SK-N-SH treated with all-trans-retinoic acid at 6 μM for 48 hours (cell line): ENCODE measurements at regions not wholly inside any gene's neighbourhood (a gene's known extent, or its start where the extent isn't known, plus 50 kb on each side); places are given as distances from the start of the nearest gene placed in this dataset.

Source experiments
- ATAC-seq: fragments of 200-7000 bp; cut with Tn5 transposase; 3 replicates; pipeline ENCODE4 v1.9.1; 2020; ENCODE audit warnings: mild to moderate bottlenecking, moderate library complexity
- ARNTL ChIP-seq: fragments of 450-650 bp; formaldehyde crosslinking; IDR thresholded peaks from 2 replicates; pipeline ENCODE4 v1.5.0; 2020; ENCODE audit warnings: low read depth, mild to moderate bottlenecking, moderate library complexity, borderline replicate concordance
- BACH2 ChIP-seq: fragments of 250-450 bp; sonication (Bioruptor Pico); IDR thresholded peaks from 2 replicates; pipeline ENCODE4 v1.9.0; 2021; ENCODE audit warnings: mild to moderate bottlenecking, borderline replicate concordance
- CSDC2 ChIP-seq: fragments of 250-450 bp; sonication (Bioruptor Pico); IDR thresholded peaks from 2 replicates; pipeline ENCODE4 v1.5.0; 2020; ENCODE audit warnings: mild to moderate bottlenecking, moderate library complexity
- GLIS3 ChIP-seq: fragments of 250-450 bp; sonication (Bioruptor Pico); IDR thresholded peaks from 2 replicates; pipeline ENCODE4 v1.5.0; 2020; ENCODE audit warnings: mild to moderate bottlenecking, moderate library complexity
- ISL1 ChIP-seq: fragments of 250-450 bp; sonication (Bioruptor Pico); IDR thresholded peaks from 2 replicates; pipeline ENCODE4 v2.1.2; 2022; ENCODE audit warnings: mild to moderate bottlenecking, moderate library complexity
- OSR1 ChIP-seq: fragments of 250-450 bp; sonication (Bioruptor Pico); IDR thresholded peaks from 2 replicates; pipeline ENCODE4 v1.8.0; 2022; ENCODE audit warnings: moderate library complexity, mild to moderate bottlenecking, inconsistent platforms
- PPARA ChIP-seq: fragments of 250-450 bp; sonication (Bioruptor Pico); IDR thresholded peaks from 2 replicates; pipeline ENCODE4 v1.5.0; 2020; ENCODE audit warnings: mild to moderate bottlenecking, borderline replicate concordance
- RARB ChIP-seq: fragments of 250-450 bp; sonication (Bioruptor Pico); IDR thresholded peaks from 2 replicates; pipeline ENCODE4 v1.8.0; 2021; ENCODE audit warnings: mild to moderate bottlenecking, moderate library complexity
- TCF4 ChIP-seq: fragments of 250-450 bp; sonication (Bioruptor Pico); IDR thresholded peaks from 2 replicates; pipeline ENCODE4 v1.8.0; 2021; ENCODE audit warnings: mild to moderate bottlenecking, moderate library complexity, borderline replicate concordance
- TOX ChIP-seq: fragments of 250-450 bp; sonication (Bioruptor Pico); IDR thresholded peaks from 2 replicates; pipeline ENCODE4 v1.8.0; 2021; ENCODE audit warnings: mild to moderate bottlenecking, moderate library complexity, borderline replicate concordance
- ZC3H10 ChIP-seq: fragments of 250-450 bp; sonication (Bioruptor Pico); IDR thresholded peaks from 2 replicates; pipeline ENCODE4 v1.5.1; 2021; ENCODE audit warnings: mild to moderate bottlenecking, moderate library complexity
- ZFP30 ChIP-seq: fragments of 450-650 bp; formaldehyde crosslinking; IDR thresholded peaks from 2 replicates; pipeline ENCODE4 v1.5.0; 2022; ENCODE audit warnings: mild to moderate bottlenecking, moderate library complexity
- ZNF565 ChIP-seq: fragments of 450-650 bp; formaldehyde crosslinking; conservative IDR thresholded peaks from 2 replicates; pipeline ENCODE4 v1.5.0; 2020; ENCODE audit warnings: low read depth, mild to moderate bottlenecking, moderate library complexity
- ZNF70 ChIP-seq: fragments of 450-650 bp; formaldehyde crosslinking; IDR thresholded peaks from 2 replicates; pipeline ENCODE4 v1.5.0; 2020; ENCODE audit warnings: mild to moderate bottlenecking, moderate library complexity
- ZNF8 ChIP-seq: fragments of 450-650 bp; formaldehyde crosslinking; IDR thresholded peaks from 2 replicates; pipeline ENCODE4 v1.5.0; 2020; ENCODE audit warnings: mild to moderate bottlenecking, moderate library complexity
- TF ChIP-seq, protein P1 (sequence below): fragments of 250-450 bp; sonication (Bioruptor Pico); IDR thresholded peaks from 2 replicates; pipeline ENCODE4 v1.5.0; 2020; ENCODE audit warnings: mild to moderate bottlenecking, moderate library complexity
- TF ChIP-seq, protein P2 (sequence below): fragments of 250-450 bp; sonication (Bioruptor Pico); IDR thresholded peaks from 2 replicates; pipeline ENCODE4 v1.8.0; 2020; ENCODE audit warnings: mild to moderate bottlenecking, moderate library complexity, borderline replicate concordance
- TF ChIP-seq, protein P3 (sequence below): fragments of 250-450 bp; sonication (Bioruptor Pico); IDR thresholded peaks from 2 replicates; pipeline ENCODE4 v1.8.0; 2021; ENCODE audit warnings: low read depth, mild to moderate bottlenecking, moderate library complexity, borderline replicate concordance
- TF ChIP-seq, protein P4 (sequence below): fragments of 250-450 bp; sonication (Bioruptor Pico); IDR thresholded peaks from 2 replicates; pipeline ENCODE4 v1.5.1; 2020; ENCODE audit warnings: low read depth, mild to moderate bottlenecking, moderate library complexity
- TF ChIP-seq, protein P5 (sequence below): fragments of 250-450 bp; sonication (Bioruptor Pico); IDR thresholded peaks from 2 replicates; pipeline ENCODE4 v1.5.1; 2021; ENCODE audit warnings: mild to moderate bottlenecking, moderate library complexity

DNA sequence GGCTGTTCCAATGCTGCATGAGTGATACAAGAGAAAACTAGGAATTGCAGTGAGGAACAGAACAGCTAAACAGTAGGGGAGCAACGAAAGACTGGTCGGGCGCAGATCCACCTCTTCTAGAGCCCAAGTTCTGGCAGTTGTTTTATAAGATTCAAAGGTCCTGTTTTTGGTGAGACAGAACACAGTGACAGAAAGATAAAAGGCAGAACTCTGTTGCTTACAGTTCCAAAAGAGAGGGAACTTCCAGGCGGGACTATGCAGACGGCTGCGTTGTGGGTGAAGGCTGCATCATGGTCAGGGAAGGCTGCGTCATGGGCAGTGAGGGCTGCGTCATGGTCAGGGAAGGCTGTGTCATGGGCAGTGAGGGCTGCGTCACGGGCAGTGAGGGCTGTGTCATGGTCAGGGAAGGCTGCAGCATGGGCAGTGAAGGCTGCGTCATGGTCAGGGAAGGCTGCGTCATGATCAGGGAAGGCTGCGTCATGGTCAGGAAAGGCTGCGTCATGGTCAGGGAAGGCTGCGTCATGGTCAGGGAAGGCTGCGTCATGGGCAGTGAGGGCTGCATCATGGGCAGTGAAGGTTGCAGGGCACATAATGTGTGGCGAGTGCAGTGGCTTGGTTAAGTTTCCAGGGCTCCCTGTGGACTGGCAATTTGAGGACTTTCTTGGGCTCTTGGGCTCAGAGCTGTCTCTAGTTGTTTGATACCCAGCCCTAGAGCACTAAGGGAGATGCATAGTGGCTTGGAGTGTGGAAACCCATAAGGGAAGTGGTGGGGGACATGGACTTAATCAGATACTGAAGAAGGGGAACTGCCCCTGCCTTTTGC, 619.9 kb downstream of the AACS start (continued):
- TF ChIP-seq, protein P1, sequence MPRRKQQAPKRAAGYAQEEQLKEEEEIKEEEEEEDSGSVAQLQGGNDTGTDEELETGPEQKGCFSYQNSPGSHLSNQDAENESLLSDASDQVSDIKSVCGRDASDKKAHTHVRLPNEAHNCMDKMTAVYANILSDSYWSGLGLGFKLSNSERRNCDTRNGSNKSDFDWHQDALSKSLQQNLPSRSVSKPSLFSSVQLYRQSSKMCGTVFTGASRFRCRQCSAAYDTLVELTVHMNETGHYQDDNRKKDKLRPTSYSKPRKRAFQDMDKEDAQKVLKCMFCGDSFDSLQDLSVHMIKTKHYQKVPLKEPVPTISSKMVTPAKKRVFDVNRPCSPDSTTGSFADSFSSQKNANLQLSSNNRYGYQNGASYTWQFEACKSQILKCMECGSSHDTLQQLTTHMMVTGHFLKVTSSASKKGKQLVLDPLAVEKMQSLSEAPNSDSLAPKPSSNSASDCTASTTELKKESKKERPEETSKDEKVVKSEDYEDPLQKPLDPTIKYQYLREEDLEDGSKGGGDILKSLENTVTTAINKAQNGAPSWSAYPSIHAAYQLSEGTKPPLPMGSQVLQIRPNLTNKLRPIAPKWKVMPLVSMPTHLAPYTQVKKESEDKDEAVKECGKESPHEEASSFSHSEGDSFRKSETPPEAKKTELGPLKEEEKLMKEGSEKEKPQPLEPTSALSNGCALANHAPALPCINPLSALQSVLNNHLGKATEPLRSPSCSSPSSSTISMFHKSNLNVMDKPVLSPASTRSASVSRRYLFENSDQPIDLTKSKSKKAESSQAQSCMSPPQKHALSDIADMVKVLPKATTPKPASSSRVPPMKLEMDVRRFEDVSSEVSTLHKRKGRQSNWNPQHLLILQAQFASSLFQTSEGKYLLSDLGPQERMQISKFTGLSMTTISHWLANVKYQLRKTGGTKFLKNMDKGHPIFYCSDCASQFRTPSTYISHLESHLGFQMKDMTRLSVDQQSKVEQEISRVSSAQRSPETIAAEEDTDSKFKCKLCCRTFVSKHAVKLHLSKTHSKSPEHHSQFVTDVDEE (CRISPR knock-in tag) = no peak
- TF ChIP-seq OSR1 (CRISPR knock-in tag) = no peak
- no peak for TF ChIP-seq ZFP30
- TF ChIP-seq, protein P2, sequence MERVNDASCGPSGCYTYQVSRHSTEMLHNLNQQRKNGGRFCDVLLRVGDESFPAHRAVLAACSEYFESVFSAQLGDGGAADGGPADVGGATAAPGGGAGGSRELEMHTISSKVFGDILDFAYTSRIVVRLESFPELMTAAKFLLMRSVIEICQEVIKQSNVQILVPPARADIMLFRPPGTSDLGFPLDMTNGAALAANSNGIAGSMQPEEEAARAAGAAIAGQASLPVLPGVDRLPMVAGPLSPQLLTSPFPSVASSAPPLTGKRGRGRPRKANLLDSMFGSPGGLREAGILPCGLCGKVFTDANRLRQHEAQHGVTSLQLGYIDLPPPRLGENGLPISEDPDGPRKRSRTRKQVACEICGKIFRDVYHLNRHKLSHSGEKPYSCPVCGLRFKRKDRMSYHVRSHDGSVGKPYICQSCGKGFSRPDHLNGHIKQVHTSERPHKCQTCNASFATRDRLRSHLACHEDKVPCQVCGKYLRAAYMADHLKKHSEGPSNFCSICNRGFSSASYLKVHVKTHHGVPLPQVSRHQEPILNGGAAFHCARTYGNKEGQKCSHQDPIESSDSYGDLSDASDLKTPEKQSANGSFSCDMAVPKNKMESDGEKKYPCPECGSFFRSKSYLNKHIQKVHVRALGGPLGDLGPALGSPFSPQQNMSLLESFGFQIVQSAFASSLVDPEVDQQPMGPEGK (CRISPR knock-in tag) = no peak
- no peak for TF ChIP-seq GLIS3 (CRISPR knock-in tag)

DNA sequence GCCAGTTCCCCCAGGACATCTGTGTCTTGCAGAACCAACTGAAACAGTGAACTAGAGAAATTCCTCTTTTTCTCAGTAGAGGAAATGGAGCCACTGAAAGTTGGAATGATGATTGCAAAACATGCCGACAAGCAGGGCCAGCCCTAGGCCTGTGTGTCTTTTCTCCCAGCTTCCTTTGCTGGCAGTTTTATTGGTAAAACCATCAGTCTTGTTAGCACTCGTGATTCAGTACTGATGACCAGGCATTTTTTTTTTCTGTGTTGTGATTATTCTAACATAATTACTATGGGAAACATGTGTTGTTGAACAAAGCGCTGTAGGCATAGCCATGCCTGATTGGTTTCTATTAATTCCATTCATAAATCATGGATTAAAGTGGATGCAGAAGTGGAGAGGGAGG, 620.7 kb downstream of the AACS start:
- no peak for ATAC-seq

DNA sequence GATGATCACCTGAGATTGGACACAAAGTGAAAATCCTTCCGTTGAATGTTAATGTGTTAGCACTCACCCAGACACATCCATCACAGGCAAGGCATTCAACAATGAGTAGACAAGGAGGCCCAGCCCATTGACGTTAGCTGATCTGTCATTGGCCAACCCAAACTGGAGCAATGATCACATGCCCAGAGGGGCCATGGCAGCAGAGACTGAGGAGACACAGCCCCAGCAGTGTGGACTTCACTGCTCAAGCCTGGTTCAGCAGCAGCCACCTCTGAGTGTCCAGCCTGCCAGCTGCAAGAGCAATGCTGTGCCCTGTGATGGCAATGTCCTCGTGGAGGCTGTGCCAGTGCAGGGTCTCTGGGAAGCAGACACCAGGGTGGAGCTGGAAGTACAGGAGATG, 622.2 kb downstream of the AACS start:
- ATAC-seq = no peak
- TF ChIP-seq, protein P1 (CRISPR knock-in tag) = no peak
- TF ChIP-seq, protein P3, sequence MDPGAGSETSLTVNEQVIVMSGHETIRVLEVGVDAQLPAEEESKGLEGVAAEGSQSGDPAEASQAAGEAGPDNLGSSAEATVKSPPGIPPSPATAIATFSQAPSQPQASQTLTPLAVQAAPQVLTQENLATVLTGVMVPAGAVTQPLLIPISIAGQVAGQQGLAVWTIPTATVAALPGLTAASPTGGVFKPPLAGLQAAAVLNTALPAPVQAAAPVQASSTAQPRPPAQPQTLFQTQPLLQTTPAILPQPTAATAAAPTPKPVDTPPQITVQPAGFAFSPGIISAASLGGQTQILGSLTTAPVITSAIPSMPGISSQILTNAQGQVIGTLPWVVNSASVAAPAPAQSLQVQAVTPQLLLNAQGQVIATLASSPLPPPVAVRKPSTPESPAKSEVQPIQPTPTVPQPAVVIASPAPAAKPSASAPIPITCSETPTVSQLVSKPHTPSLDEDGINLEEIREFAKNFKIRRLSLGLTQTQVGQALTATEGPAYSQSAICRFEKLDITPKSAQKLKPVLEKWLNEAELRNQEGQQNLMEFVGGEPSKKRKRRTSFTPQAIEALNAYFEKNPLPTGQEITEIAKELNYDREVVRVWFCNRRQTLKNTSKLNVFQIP = no peak
- TF ChIP-seq, protein P4, sequence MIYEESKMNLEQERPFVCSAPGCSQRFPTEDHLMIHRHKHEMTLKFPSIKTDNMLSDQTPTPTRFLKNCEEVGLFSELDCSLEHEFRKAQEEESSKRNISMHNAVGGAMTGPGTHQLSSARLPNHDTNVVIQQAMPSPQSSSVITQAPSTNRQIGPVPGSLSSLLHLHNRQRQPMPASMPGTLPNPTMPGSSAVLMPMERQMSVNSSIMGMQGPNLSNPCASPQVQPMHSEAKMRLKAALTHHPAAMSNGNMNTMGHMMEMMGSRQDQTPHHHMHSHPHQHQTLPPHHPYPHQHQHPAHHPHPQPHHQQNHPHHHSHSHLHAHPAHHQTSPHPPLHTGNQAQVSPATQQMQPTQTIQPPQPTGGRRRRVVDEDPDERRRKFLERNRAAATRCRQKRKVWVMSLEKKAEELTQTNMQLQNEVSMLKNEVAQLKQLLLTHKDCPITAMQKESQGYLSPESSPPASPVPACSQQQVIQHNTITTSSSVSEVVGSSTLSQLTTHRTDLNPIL (CRISPR knock-in tag) = no peak
- TF ChIP-seq OSR1 (CRISPR knock-in tag) = no peak
- no peak for TF ChIP-seq RARB (CRISPR knock-in tag)
- TF ChIP-seq CSDC2 (CRISPR knock-in tag) = no peak
- TF ChIP-seq, protein P2 (CRISPR knock-in tag) = no peak
- no peak for TF ChIP-seq ZNF565
- TF ChIP-seq, protein P5, sequence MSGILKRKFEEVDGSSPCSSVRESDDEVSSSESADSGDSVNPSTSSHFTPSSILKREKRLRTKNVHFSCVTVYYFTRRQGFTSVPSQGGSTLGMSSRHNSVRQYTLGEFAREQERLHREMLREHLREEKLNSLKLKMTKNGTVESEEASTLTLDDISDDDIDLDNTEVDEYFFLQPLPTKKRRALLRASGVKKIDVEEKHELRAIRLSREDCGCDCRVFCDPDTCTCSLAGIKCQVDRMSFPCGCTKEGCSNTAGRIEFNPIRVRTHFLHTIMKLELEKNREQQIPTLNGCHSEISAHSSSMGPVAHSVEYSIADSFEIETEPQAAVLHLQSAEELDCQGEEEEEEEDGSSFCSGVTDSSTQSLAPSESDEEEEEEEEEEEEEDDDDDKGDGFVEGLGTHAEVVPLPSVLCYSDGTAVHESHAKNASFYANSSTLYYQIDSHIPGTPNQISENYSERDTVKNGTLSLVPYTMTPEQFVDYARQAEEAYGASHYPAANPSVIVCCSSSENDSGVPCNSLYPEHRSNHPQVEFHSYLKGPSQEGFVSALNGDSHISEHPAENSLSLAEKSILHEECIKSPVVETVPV (CRISPR knock-in tag) = no peak
- no peak for TF ChIP-seq ZC3H10 (CRISPR knock-in tag)
- no peak for TF ChIP-seq ZNF8 (CRISPR knock-in tag)
- no peak for TF ChIP-seq TCF4 (CRISPR knock-in tag)
- no peak for TF ChIP-seq ZFP30
- no peak for TF ChIP-seq GLIS3 (CRISPR knock-in tag)
- no peak for TF ChIP-seq ISL1 (CRISPR knock-in tag)
- no peak for TF ChIP-seq ARNTL (CRISPR knock-in tag)
- TF ChIP-seq BACH2 (CRISPR knock-in tag) = no peak
- no peak for TF ChIP-seq ZNF70
- no peak for TF ChIP-seq PPARA
- no peak for TF ChIP-seq TOX (CRISPR knock-in tag)

More for the DNA sequence above, 620.7 kb downstream of the AACS start:
- TF ChIP-seq OSR1 (CRISPR knock-in tag) = no peak
- TF ChIP-seq, all 23 proteins: peak for 0
